ENCODE measurements at regions not wholly inside any gene's neighbourhood (a gene's known extent, or its start where the extent isn't known, plus 50 kb on each side); places are given as distances from the start of the nearest gene placed in this dataset.

GRCh38 chr20:55935448-55936208 lies 69.7 kb downstream of the CBLN4 start:
- TF ChIP-seq CTCF (IDR thresholded peaks at IDR 0.05) (no peak), ZFX (IDR thresholded peaks at IDR 0.05; ENCODE audit: borderline replicate concordance) (no peak)
